Endothelial cell of umbilical vein (primary cell): ENCODE measurements at regions not wholly inside any gene's neighbourhood (a gene's known extent, or its start where the extent isn't known, plus 50 kb on each side); places are given as distances from the start of the nearest gene placed in this dataset.

Experiments
- BruUV-seq: library from RNA; stranded (reverse); fragments of 400-500 nt; replicated peaks from 2 replicates; lab custom pipeline; 2021; lab: Mats Ljungman, UMichigan
- CTCF ChIA-PET: fragments of 300-600, 350-600 bp; sonication (Branson Sonifier 250); formaldehyde crosslinking; loops from one replicate; lab custom pipeline; 2021; ENCODE audit warnings: antibody characterized with exemption, inconsistent platforms; lab: Charles Lee
- POLR2A ChIA-PET: fragments of 300-600, 350-600 bp; sonication (Branson Sonifier 250); formaldehyde crosslinking; loops from one replicate; lab custom pipeline; 2021; ENCODE audit warnings: antibody characterized with exemption, inconsistent platforms; lab: Charles Lee
- DNase-seq: peaks from one replicate; pipeline ENCODE4 v3.0.0-alpha.2; 2011; ENCODE audit warnings: low read depth, low spot score
- FAIRE-seq: peaks from 2 replicates; lab custom pipeline; 2011; peaks lifted over from hg19 to GRCh38; lab: Jason Lieb, UNC
- H2AFZ ChIP-seq: 2 replicates; pipeline ENCODE4 v1.6.0; 2012; ENCODE audit warnings: low read depth, low read length, control low read depth, inconsistent platforms
- H3K27ac ChIP-seq: 2 replicates; pipeline ENCODE4 v1.5.1; 2011; ENCODE audit warnings: low read depth, mild to moderate bottlenecking, control low read depth, low read length, moderate library complexity; ENCODE audit not compliant: insufficient read depth
- H3K27me3 ChIP-seq, 2 experiments: 2 replicates each; pipeline versions ENCODE4 v1.6.0 to v1.6.1; 2011; ENCODE audit warnings: low read length in 2 of 2, mixed read lengths in 1 of 2; ENCODE audit not compliant: control insufficient read depth in 2 of 2, insufficient read depth in 2 of 2
- H3K36me3 ChIP-seq, 2 experiments: 2 replicates in 1 of 2; 3 replicates in 1 of 2; pipeline ENCODE4 v1.5.1; 2011; ENCODE audit warnings: low read length in 2 of 2, mild to moderate bottlenecking in 1 of 2, moderate library complexity in 1 of 2; ENCODE audit not compliant: control insufficient read depth in 2 of 2, insufficient read depth in 2 of 2; ENCODE audit errors: extremely low read depth in 1 of 2
- H3K4me1 ChIP-seq: 3 replicates; pipeline ENCODE4 v1.5.1; 2011; ENCODE audit warnings: mild to moderate bottlenecking, low read length; ENCODE audit not compliant: control insufficient read depth, insufficient read depth; ENCODE audit errors: extremely low read depth
- H3K4me2 ChIP-seq: 2 replicates; pipeline ENCODE4 v1.6.1; 2011; ENCODE audit warnings: low read length, control low read depth, mixed read lengths; ENCODE audit not compliant: insufficient read depth
- H3K4me3 ChIP-seq, 3 experiments: fragments of 200-600 bp in 1 of 3; sonication (generic), shearing (Covaris generic) in 1 of 3; replicated peaks in 1 of 3; 2 replicates each; pipeline ENCODE4 v1.5.1; 2011 to 2016; ENCODE audit warnings: control low read depth in 3 of 3, low read length in 3 of 3, mild to moderate bottlenecking in 2 of 3, inconsistent platforms in 1 of 3, low read depth in 1 of 3, moderate library complexity in 1 of 3; ENCODE audit not compliant: insufficient read depth in 1 of 3
- H3K79me2 ChIP-seq: 2 replicates; pipeline ENCODE4 v1.6.0; 2012; ENCODE audit warnings: low read length, inconsistent platforms; ENCODE audit not compliant: control insufficient read depth, insufficient read depth
- H3K9ac ChIP-seq: replicated peaks from 2 replicates; pipeline ENCODE3; 2011; ENCODE audit warnings: low read length, control low read depth; ENCODE audit not compliant: insufficient read depth; ENCODE audit errors: extremely low read depth
- H3K9me1 ChIP-seq: replicated peaks from 3 replicates; pipeline ENCODE4 v1.6.0; 2011; ENCODE audit warnings: mild to moderate bottlenecking, low read length; ENCODE audit not compliant: control insufficient read depth, insufficient read depth; ENCODE audit errors: extremely low read depth
- H3K9me3 ChIP-seq: replicated peaks from 2 replicates; pipeline ENCODE4 v1.5.1; 2012; ENCODE audit warnings: low read length, inconsistent platforms; ENCODE audit not compliant: control insufficient read depth, insufficient read depth
- H4K20me1 ChIP-seq: replicated peaks from 2 replicates; pipeline ENCODE3; 2011; ENCODE audit warnings: mild to moderate bottlenecking, low read length; ENCODE audit not compliant: control insufficient read depth, insufficient read depth; ENCODE audit errors: extremely low read depth
- CTCF ChIP-seq, 2 donors: IDR thresholded peaks; 1 replicate in 1 of 2; 2 replicates in 1 of 2; pipeline ENCODE4 v1.5.1; 2011; ENCODE audit warnings: low read length in 2 of 2, mild to moderate bottlenecking in 2 of 2, moderate library complexity in 2 of 2, control low read depth in 1 of 2, inconsistent platforms in 1 of 2, low read depth in 1 of 2; ENCODE audit not compliant: insufficient read depth in 1 of 2; ENCODE audit errors: extremely low read depth in 1 of 2
- EZH2 ChIP-seq: IDR thresholded peaks from 2 replicates; pipeline ENCODE4 v1.6.1; 2012; ENCODE audit warnings: borderline replicate concordance, low read depth, mild to moderate bottlenecking, moderate library complexity, low read length, inconsistent platforms; ENCODE audit not compliant: severe bottlenecking
- FOS ChIP-seq: IDR thresholded peaks from 2 replicates; pipeline ENCODE4 v1.6.1; 2011; ENCODE audit warnings: mild to moderate bottlenecking, low read length, moderate library complexity, borderline replicate concordance; ENCODE audit not compliant: insufficient read depth
- GATA2 ChIP-seq: IDR thresholded peaks from 2 replicates; pipeline ENCODE4 v1.7.0; 2011; ENCODE audit warnings: low read depth, mild to moderate bottlenecking, moderate library complexity, mixed read lengths, low read length; ENCODE audit not compliant: insufficient read length, insufficient read depth
- JUN ChIP-seq: IDR thresholded peaks from 2 replicates; pipeline ENCODE4 v1.6.1; 2011; ENCODE audit warnings: borderline replicate concordance, low read depth; ENCODE audit not compliant: insufficient read length, insufficient read depth
- MAX ChIP-seq: IDR thresholded peaks from 2 replicates; pipeline ENCODE4 v1.6.1; 2011; ENCODE audit not compliant: insufficient read depth, insufficient read length
- MYC ChIP-seq: IDR thresholded peaks from one replicate; pipeline ENCODE4 v1.6.1; 2011; ENCODE audit warnings: mild to moderate bottlenecking, low read depth, low read length
- POLR2A ChIP-seq: IDR thresholded peaks from 2 replicates; pipeline ENCODE4 v1.6.1; 2012; ENCODE audit warnings: low read depth, mild to moderate bottlenecking, control low read depth, low read length
- POLR2AphosphoS5 ChIP-seq: IDR thresholded peaks from 2 replicates; pipeline ENCODE4 v1.6.1; 2012; ENCODE audit warnings: low read depth, mild to moderate bottlenecking, control low read depth, low read length, moderate library complexity; ENCODE audit not compliant: insufficient read depth
- dilution Hi-C: fragments of 300-500 bp; cut with MboI; formaldehyde crosslinking; loops from one replicate; pipeline ENCODE4 v1.15.0; 2019; ENCODE audit warnings: low sequenced_read_pairs; ENCODE audit not compliant: extremely low pct_ligation_motif_present
- intact Hi-C: fragments of 100-400 bp; cut with micrococcal nuclease; formaldehyde crosslinking; loops from one replicate; pipeline ENCODE4 v1.10.0; 2022

DNA sequence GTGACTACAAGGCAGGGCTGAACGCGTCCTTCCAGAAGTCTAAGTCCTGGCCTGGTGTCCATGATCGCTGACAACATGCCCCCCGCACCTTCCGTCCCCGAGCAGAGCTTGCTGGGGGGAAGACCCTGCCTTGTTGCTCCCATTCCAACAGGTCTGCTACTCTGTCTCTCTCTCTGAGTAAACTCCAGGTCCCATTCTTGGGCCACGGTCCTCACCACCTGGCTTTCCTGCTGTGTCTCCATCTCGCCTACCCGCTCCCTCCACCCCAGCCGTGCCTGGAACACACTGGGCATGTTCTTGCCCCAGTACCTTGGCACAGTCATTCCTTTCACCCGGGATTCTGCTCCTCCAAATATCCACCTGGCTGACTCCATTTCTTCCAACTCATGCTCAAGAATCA is 162.3 kb downstream of the BMP7 start:
- no TSS peak for BruUV-seq
- dilution Hi-C loops = no loop called here
- FAIRE-seq = no peak

More for the DNA sequence above, 162.3 kb downstream of the BMP7 start:
- peaks cover 2% of the 10 kb centered on the region for H3K9me3 ChIP-seq
- H2AFZ ChIP-seq = no peak overlapping the region
- DNase-seq = no peak
- H3K4me3 ChIP-seq = no peak overlapping the region
- H3K9ac ChIP-seq = no peak overlapping the region
- intact Hi-C loops = no loop called here
- no peaks in the 10 kb centered on the region for H4K20me1 ChIP-seq
- H3K27ac ChIP-seq = no peak overlapping the region
- TF ChIP-seq POLR2AphosphoS5 = no peak
- TF ChIP-seq JUN = no peak
- no peak for TF ChIP-seq FOS
- TF ChIP-seq MAX = no peak
- no peak for TF ChIP-seq EZH2
- TF ChIP-seq CTCF (IDR thresholded peaks at IDR 0.05; ENCODE audit: extremely low read depth in 1 of 2, insufficient read depth in 1 of 2, low read depth in 1 of 2, low read length in 2 of 2) = no peak
- no peak for TF ChIP-seq GATA2
- no peak for TF ChIP-seq POLR2A
- no peak for TF ChIP-seq MYC
- H3K4me1 ChIP-seq = no peaks in the 10 kb centered on the region
- H3K36me3 ChIP-seq = no peaks in the 10 kb centered on the region
- H3K9me1 ChIP-seq = no peaks in the 10 kb centered on the region
- H3K79me2 ChIP-seq = no peaks in the 10 kb centered on the region
- no peaks in the 10 kb centered on the region for H3K27me3 ChIP-seq
- ChIA-PET CTCF (no interaction called here), POLR2A (no interaction called here)
- H3K4me2 ChIP-seq = no peak overlapping the region
